Midbrain (tissue), 1 donor: ENCODE measurements at regions not wholly inside any gene's neighbourhood (a gene's known extent, or its start where the extent isn't known, plus 50 kb on each side); places are given as distances from the start of the nearest gene placed in this dataset.

Experiments used
- DNase-seq: peaks from one replicate; lab custom pipeline; 2025; lab: John Stamatoyannopoulos, UW

DNA sequence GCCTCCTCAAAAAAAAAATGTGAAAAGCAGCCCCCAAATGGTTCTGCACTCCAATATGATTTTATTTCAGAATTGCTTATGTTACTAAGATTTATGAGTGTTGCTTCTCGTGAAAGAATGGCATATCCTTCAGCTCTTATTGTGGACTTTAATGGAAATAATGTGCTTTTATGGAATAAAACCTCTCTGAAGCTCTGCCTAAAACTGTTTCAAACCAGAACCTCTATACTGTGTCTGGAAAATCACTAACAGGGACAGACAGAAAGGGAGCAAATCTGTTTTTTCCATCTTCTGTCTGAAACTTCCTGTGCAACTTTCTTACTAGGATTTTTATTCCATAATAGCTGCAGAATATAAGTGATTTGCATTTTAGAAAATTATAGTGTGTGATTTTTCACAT lies 493.1 kb downstream of the ANKRD50 start:
- DNase-seq = no peak

DNA sequence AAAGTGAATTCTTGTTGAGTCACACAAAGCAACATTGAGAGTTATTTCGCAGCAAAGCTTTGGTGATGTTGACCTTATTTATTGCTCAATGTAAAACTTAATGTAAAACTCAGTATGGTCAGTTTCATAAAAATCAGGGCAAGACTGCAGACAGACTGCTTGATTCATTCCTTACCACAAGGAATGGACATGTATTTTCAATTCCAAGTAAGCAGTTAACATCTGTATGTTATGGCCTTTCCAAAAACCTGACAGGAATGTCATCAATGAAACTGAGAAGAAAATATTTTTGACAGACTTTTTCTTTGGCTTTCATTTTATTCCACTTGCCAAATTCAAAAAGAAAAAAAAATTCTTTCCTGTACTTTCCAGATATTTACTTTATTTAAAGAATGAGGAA lies 488.3 kb downstream of the ANKRD50 start:
- no peak for DNase-seq

DNA sequence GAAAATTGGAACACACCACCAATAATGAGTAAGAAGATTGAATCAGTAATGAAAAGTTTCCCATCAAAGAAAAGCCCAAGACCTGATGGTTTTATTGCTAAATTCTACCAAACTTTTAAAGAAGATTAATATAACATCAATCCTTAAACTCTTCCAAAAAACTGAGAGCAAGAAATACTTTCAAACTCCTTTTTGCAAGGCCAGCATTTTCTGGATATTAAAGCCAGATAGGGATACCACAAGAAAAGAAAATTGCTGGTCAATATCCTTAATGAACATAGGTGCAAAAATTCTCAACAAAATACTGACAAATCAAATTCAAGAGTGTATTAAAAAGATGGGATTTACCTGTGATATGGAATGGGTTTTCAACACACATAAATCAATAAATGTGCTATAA lies 484.6 kb downstream of the ANKRD50 start:
- no peak for DNase-seq

DNA sequence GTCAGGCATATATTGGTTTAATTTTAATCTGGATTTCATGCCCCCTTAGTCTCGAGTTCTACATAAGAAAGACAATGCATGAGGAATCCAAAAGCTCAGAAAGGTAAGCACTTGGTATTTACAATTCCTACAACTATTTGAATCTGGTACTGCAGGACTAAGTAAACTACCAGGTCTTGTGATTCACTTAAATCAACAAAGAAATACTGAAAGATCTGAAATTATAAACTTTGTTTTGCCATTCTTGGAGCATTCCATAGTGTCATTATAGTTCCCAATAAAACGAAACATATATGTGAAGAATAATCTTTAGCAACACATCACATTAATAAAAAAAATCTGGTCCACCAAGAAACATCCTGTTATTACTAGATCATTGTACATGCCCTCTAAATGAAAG lies 482.3 kb downstream of the ANKRD50 start:
- DNase-seq = no peak

DNA sequence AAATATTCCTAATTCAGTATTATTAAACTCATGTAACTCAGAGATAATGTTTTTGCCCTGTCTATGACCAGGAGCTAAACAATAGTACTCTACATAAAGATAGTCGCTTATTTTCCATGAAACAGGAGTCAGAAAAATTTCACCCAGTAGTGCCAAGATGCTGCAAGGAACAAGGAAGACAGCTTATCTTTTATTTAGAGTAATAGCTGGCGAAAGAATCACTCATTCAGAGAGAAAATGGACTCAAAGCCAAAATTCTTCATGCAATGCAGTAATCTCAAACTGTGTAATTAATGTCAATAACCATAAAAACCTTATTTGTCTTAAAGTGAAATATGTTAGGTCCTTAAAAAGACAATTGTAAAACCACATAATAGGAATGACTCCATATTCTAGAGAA lies 477.8 kb downstream of the ANKRD50 start:
- no peak for DNase-seq

DNA sequence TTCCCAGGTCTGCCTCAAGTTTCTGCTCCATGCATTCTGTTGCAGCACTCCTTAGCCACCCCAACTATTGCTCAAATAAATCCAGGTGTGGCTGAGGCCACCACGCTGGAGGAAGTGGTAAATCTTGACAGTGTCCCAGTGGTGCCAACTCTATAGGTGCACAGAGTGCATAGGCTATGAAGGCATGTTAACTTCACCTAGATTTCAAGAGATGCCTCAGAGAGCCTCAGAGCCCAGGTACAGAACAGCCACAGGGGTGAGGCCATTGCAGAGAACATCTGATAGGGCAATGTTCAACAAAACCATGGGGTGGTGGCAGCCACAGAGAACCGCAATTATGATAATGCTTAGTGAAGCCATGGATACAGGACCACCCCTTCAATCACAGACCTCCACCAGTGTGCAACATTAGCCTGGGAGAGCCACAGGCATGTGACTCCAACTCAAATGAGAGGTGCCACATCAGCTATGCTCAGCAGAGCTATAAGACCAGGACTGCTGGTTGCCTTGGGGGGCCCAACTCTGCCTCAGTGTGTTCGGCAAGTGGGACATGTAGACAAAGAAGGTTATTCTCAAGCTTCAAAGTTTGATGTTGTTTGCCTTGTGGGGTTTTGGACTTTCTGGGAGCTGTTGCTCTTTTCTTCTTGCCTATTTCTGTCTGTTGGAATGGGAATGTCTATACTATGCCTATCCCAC lies 468.7 kb downstream of the ANKRD50 start:
- DNase-seq = no peak

DNA sequence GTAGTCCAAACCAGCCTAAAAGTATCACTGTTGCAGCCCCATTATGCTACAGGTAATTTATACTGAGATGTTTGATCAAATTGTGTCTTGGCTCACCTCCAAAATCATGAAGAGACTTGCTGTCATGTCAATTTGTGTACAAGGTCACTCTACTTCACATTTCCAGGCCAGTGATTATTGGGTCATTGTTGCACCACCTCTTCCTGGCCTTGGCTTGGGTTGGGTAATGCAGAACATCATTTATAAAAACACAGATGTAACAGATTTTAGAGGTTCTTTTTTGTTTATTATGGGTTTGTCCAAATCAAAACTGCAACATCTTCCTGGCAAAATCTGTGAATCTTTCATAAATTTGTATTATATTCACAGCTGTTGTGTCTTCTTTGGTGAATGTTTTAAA lies 459.5 kb downstream of the ANKRD50 start:
- DNase-seq = no peak

DNA sequence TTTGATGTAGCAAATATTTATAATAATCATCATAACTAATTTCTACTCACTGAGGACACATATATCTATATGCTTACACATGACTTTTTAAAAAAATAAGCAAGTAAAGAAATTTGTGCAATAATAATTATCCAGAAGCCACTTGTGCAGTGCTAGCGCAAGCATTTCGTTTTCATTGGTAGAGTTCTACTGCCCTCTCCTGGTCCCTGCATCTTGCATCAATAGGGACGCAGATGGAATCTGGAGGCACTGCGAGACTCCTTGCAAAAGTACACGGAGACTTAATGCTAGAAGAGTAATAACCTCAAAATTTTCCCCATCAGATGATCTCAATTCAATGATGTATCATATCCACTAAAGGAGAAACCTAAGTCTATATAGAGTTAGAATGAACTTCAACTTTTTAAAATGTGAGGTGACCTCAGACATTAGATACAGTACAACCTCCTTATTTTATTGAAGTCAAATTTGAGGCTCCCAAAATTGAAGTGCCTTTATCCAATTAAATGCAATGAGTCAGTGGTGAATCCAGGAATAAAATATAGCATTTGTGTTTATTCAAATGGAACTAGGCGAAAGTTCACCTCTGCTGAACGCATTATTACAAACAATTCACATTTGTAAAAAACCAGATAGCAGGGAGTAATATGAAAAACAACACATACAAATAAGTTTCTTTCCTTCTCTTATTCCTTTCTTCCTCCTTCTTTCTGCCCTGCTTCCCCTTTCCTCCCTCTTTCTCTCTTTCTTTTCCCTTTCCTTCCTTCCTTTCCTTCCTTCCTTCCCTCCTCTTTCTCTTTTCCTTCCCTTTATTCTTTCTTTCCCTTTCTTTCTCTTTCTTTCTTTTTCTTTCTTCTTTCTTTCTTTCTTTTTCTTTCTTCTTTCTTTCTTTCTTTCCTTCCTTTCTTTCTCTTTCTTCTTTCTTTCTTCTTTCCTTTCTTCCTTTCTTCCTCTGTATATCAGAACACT lies 450.0 kb downstream of the ANKRD50 start:
- DNase-seq = peak; percentile 71

DNA sequence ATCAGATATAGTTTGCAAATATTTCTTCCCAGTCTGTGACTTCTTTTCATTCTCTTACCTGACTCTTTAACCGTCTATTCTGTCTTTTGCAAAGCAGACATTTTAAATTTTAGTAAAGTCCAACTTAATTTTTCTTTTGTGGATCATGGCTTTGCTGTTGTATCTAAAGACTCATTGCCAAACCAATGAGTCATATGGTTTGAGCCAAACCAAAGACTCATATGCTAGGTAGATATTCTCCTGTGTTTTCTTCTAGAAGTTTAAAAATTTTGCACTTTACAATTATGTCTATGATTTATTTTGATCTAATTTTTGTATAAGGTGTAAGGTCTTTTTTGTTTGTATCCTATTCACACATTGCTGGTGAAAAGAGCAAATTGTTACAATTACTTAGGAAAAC lies 446.8 kb downstream of the ANKRD50 start:
- no peak for DNase-seq

DNA sequence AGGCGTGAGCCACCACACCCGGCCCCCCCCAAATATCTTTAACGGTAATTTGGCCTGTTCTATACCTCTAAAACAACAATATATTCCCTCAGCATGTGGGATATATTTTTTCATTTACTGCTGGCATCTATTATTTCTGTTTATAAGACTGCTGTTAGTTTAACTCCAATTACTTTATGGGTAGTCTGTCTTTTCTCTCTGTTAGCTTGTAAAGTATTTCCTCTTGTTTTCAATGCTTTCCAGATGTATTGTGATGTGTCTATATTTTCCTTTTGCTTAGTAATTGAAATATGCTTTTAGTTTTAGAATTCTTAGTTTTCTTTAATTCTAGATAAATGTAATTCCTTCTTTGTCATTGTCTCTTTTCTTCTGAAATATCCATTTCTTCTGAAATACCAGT lies 445.8 kb downstream of the ANKRD50 start:
- DNase-seq = no peak

DNA sequence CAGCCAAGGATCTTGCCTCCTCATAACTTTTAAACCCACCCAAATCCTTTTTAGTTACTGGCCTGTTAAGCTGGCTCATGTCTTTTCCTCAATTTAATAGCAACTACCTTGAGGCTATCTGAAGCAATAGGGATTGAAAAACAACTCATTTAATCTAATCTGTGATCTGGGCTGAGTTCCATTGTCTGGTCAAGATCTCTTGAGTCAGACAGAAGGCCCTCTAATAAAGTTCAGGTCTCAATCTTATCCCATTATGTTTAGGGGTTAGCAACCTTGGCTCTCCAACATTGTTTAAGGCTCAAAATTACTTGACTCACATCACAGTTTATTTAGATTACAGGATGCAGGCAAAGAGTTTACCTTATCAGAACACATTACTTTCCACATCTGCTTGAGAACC lies 436.1 kb downstream of the ANKRD50 start:
- DNase-seq = no peak

DNA sequence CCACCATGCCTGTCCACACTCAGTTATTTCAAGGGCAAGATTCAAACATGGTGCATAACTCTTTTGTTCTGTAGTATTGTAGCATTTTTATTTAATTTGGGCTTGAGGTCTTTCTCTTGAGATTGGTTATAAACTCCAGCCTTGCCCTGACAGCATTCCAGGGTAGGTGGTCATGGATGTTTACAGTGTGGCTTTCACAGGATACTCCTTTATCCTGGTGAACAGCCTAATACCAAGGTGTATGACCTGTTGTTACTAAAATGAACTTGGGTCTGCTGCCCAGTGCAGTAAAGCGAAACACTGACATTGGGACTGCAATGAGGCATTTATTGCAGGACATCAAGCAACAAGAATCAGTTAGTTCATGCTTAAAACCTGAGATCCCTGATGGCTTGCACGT lies 434.8 kb downstream of the ANKRD50 start:
- no peak for DNase-seq

DNA sequence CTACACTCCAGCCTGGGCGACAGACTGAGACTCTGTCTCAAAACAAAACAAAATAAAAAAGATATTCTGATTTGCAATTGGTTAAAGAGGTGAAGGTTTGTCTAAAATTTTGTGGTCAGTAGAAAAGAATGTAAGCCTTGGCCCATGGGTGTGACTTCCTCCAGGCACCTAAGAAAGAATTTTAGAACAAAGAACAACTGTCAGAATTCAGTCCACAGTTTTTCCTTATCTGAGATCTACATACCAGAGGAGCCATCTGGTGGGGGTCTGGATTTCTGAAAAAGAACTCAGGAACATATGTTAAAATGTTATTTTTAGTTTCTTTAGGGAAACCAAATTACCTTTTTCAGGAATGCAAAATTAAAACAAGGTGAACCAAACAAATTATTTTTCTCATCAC lies 434.1 kb downstream of the ANKRD50 start:
- DNase-seq = no peak

DNA sequence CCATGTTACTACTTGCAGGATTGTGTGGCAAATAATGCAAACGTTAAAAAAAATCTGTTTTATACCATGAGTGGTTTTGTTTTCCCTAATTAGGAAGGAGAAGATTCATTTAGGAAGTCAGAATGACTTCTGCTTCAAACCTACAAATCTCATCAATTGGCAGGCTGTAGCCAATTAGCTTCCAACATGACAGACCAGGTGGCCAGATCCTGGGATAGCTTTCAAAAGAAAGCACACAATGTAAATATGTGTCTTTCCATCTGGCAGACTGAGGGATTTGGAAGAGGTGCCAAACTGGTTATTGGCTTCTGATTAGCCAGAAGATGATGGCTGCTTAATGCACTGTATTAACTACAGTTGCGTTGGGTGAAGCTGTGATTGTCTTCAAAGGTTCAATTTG lies 432.8 kb downstream of the ANKRD50 start:
- DNase-seq = no peak

DNA sequence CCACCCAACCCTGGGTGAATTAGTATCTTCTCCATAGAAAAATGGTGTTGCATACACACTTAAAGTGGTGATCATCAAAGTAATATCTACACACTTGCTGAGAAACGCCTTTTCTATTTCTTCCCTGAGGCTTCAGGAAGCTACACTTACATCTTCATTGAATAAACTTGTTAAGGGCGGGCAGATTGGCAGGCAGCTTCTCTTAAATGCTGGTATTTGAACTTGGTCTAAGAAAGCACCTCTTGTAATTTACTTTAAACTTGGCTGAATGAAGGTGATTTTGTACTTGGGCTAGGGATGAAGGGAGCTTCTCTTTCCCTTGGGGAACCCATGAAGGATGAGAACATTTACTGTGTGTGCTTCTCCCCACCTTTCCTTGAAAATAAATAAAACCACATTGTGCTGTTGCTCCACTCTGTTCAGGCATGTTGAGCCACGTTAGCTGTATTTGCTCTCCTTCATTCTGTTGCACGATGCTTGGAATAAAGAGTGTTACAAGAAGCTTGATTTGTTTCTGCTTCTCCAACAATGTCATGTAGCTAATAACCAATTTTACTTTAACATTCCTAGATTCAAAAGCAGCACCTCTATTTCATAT lies 430.1 kb downstream of the ANKRD50 start:
- DNase-seq = no peak

DNA sequence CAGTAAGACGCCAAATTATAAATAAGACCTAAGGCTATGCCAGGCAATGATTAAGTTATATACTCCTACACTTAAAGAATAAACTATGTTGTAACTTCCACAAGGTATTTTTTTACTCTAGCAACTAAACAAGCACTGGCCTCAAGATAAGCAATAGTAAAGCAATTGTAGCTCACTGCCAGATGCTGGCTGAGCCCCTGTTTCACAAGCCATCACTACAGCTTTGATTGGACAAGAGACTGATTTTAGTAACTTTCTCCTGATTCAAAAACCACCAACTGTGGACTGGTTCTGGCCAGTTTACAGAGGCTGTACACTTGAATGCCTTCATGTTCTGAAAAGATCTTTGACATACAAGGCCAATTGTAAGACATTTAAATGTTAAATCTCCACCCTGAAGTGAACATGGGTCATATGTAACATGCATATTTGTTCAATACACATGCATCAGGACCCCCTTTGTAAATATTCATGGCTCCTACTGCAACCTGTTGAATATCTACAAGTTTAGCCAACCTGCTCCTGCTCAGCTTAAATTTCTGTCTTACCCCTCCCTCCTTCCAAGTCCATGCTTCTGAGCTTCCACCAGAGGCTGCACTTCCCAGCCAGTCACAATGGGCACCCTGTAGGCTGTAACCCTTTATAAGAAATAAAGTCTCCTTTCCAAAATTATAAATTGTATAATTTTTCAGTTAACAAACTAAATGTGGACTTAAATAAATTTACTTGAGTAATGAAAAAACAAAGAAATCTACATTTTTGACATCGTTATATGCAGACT lies 423.6 kb downstream of the ANKRD50 start:
- no peak for DNase-seq

DNA sequence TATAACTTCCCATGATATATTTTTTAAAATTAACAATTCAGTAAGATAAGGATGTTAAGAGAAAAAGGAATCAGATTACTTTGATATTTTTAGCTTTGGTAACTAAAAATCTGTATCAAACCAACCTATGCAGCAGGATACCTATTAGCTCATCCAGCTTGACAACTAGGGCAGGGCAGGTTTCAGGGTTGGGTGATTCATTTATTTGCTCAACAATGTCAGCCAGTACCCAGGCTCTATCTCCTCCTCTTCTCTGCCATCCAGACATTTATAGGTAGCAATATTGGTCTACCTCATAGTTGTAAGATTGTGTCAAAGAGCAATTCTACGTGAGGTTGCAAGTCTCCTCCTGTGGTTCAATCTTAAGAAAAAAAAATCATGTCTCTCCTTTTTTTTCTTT lies 421.9 kb downstream of the ANKRD50 start:
- no peak for DNase-seq

DNA sequence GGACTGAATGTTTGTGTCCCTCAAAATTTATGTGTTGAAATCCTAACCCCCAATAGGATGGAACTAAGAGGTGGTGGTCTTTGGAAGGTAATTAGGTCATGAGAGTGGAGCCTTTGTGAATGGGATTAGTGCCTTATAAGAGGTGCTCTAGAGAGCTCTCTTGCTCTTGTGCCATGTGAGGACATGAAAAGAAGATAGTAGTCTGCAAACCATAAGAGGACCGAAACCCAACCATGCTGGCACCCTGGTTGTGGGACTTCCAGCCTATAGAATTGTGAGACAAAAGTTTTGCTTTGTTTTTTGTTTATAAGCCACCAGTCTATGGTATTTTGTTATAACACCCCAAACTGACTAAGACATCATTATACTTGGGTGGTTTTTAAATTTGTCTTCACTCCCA lies 417.1 kb downstream of the ANKRD50 start:
- DNase-seq = no peak

DNA sequence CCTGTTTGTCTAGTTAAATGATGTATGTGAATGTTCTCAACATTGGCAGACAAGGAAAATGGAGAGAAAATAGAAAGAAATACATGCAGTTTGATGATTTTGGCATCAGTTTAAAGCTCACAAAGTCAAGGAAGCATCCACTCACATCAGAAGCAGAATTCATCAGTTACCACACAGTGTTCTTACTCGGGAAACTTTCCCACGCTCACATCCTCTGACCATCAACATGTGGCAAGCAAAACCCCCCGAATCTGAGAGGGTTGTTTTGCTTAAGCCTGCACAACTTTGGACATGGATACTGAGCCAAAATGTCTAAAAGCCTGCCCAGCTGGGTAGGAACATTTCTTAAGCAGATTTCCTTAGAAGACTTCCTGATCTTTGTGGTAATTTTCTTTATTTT lies 407.6 kb downstream of the ANKRD50 start:
- DNase-seq = no peak

DNA sequence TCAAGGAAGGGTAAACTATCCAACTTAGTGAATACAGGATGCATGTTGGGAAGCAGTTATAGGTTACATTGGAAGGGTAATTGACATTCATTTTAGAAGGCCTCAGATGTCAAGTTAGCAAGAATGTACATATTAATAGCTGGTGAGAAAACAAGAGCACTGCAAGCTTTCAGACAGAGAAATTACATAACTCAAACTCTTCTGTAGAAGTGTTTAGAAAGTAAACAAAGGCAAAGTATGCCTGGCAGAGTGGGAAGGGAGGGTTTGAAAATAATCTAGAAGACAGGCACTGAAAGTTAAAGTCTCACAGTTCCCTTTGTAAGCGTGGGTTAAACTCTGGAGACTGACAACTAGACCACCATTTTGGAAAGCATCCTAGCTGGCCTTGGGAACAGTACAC lies 406.2 kb downstream of the ANKRD50 start:
- no peak for DNase-seq

DNA sequence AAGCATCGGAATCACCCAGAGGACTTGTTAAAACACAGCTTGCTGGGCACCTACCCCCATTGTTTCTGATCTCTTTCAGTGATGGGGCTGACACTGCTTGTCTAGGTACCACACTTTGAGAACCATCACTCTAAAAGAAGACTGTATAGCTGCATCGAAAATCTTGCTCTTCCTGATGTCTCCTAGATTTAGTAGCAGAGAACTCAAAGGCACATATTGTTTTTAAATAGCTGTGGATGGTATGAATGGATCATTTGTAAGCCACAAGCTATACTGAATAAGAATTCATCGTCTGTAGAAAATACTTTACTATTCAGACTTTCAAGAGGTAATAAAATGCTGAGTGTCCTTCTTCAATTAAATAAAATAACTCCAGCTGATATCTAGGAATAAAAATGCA lies 405.4 kb downstream of the ANKRD50 start:
- no peak for DNase-seq

DNA sequence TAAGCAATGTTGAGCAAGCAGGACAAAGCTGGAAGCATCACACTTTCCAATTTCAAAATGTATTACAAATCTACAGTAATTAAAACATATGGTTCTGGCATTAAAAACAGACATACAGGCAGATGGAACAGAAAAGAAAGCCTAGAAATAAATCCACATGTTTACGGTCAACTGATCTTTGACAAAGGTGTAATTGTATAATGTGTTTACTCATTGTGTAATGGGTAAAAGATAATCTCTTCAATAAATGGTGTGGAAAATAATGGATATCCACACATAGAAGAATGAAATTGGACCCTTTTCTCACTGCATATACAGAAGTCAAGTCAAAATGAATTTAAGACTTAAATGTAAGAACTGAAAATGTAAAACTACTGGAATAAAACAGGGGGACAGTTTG lies 394.2 kb downstream of the ANKRD50 start:
- no peak for DNase-seq
